Nephron progenitor cell (in vitro differentiated cells): ENCODE measurements at regions not wholly inside any gene's neighbourhood (a gene's known extent, or its start where the extent isn't known, plus 50 kb on each side); places are given as distances from the start of the nearest gene placed in this dataset.
A peak's percentile ranks its signal among the peaks of the same experiment; 100 is the strongest.

ENCODE experiments used
- DNase-seq: peaks from one replicate; pipeline ENCODE4 v3.0.0; 2021
- H3K27ac Mint-ChIP-seq: 2 replicates; pipeline ENCODE4 v1.8.0; 2021; ENCODE audit warnings: mild to moderate bottlenecking, moderate library complexity, mixed read lengths
- H3K27me3 Mint-ChIP-seq: 2 replicates; pipeline ENCODE4 v1.8.0; 2021; ENCODE audit warnings: mild to moderate bottlenecking, low read depth, mixed read lengths; ENCODE audit not compliant: poor library complexity
- H3K36me3 Mint-ChIP-seq: 2 replicates; pipeline ENCODE4 v1.8.0; 2021; ENCODE audit warnings: low read depth, mixed read lengths
- H3K4me1 Mint-ChIP-seq: 2 replicates; pipeline ENCODE4 v1.8.0; 2021; ENCODE audit warnings: mixed read lengths
- H3K4me3 Mint-ChIP-seq: 2 replicates; pipeline ENCODE4 v1.8.0; 2021; ENCODE audit warnings: mild to moderate bottlenecking, moderate library complexity, mixed read lengths
- H3K9me3 Mint-ChIP-seq: 2 replicates; pipeline ENCODE4 v1.8.0; 2021; ENCODE audit warnings: mild to moderate bottlenecking, moderate library complexity, mixed read lengths
- TF ChIP-seq, protein P1 (sequence below): fragments of 200-600 bp; sonication (generic); IDR thresholded peaks from 2 replicates; pipeline ENCODE4 v1.5.0; 2021; ENCODE audit warnings: antibody characterized with exemption

GRCh38 chr18:56501896-56502295 is 136.5 kb downstream of the TXNL1 start:
- no peaks in the 10 kb centered on the region for H3K27me3 Mint-ChIP-seq
- H3K36me3 Mint-ChIP-seq: peaks cover 8% of the 10 kb centered on the region
- peak overlapping the region; percentile 62 for H3K27ac Mint-ChIP-seq
- H3K9me3 Mint-ChIP-seq: peaks cover 14% of the 10 kb centered on the region
- H3K4me3 Mint-ChIP-seq: no peak overlapping the region
- TF ChIP-seq, protein P1, sequence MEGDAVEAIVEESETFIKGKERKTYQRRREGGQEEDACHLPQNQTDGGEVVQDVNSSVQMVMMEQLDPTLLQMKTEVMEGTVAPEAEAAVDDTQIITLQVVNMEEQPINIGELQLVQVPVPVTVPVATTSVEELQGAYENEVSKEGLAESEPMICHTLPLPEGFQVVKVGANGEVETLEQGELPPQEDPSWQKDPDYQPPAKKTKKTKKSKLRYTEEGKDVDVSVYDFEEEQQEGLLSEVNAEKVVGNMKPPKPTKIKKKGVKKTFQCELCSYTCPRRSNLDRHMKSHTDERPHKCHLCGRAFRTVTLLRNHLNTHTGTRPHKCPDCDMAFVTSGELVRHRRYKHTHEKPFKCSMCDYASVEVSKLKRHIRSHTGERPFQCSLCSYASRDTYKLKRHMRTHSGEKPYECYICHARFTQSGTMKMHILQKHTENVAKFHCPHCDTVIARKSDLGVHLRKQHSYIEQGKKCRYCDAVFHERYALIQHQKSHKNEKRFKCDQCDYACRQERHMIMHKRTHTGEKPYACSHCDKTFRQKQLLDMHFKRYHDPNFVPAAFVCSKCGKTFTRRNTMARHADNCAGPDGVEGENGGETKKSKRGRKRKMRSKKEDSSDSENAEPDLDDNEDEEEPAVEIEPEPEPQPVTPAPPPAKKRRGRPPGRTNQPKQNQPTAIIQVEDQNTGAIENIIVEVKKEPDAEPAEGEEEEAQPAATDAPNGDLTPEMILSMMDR: no peak
- no peak for DNase-seq
- peaks cover 6% of the 10 kb centered on the region for H3K4me1 Mint-ChIP-seq

- Mint-ChIP-seq H3K36me3 (peaks cover 15% of the 10 kb centered on the region), H3K4me3 (no peak overlapping the region), H3K4me1 (no peaks in the 10 kb centered on the region), H3K27me3 (no peaks in the 10 kb centered on the region), H3K9me3 (peaks cover 22% of the 10 kb centered on the region), H3K27ac (no peak overlapping the region)
- DNase-seq: no peak
- TF ChIP-seq, protein P1: no peak
Measured at GRCh38 chr18:56495884-56496283, 142.5 kb downstream of the TXNL1 start.

- Mint-ChIP-seq H3K27ac (no peak overlapping the region), H3K4me3 (no peak overlapping the region), H3K4me1 (no peaks in the 10 kb centered on the region), H3K9me3 (peaks cover 22% of the 10 kb centered on the region), H3K27me3 (peaks cover 3% of the 10 kb centered on the region), H3K36me3 (peaks cover 15% of the 10 kb centered on the region)
- TF ChIP-seq, protein P1: no peak
- DNase-seq: no peak
Measured at GRCh38 chr18:56493531-56493930, 144.9 kb downstream of the TXNL1 start.

- Mint-ChIP-seq H3K4me3 (no peak overlapping the region), H3K36me3 (peaks cover 9% of the 10 kb centered on the region), H3K27me3 (peaks cover 3% of the 10 kb centered on the region), H3K9me3 (peaks cover 16% of the 10 kb centered on the region), H3K4me1 (no peaks in the 10 kb centered on the region), H3K27ac (no peak overlapping the region)
- DNase-seq: no peak
- TF ChIP-seq, protein P1: no peak
Measured at GRCh38 chr18:56492136-56492535, 146.3 kb downstream of the TXNL1 start.

GRCh38 chr18:56490942-56491341 is 147.4 kb downstream of the TXNL1 start:
- DNase-seq: no peak
- no peaks in the 10 kb centered on the region for H3K36me3 Mint-ChIP-seq
- H3K27ac Mint-ChIP-seq: no peak overlapping the region
- H3K4me3 Mint-ChIP-seq: no peak overlapping the region
- H3K4me1 Mint-ChIP-seq: no peaks in the 10 kb centered on the region
- H3K9me3 Mint-ChIP-seq: peaks cover 4% of the 10 kb centered on the region
- peaks cover 3% of the 10 kb centered on the region for H3K27me3 Mint-ChIP-seq
- TF ChIP-seq, protein P1: no peak

- peaks cover 3% of the 10 kb centered on the region for H3K27me3 Mint-ChIP-seq
- no peaks in the 10 kb centered on the region for H3K9me3 Mint-ChIP-seq
- DNase-seq: no peak
- H3K27ac Mint-ChIP-seq: no peak overlapping the region
- TF ChIP-seq, protein P1: no peak
- no peaks in the 10 kb centered on the region for H3K36me3 Mint-ChIP-seq
- no peak overlapping the region for H3K4me3 Mint-ChIP-seq
- no peaks in the 10 kb centered on the region for H3K4me1 Mint-ChIP-seq
Measured at GRCh38 chr18:56489893-56490292, 148.5 kb downstream of the TXNL1 start.
